ENCODE measurements at regions not wholly inside any gene's neighbourhood (a gene's known extent, or its start where the extent isn't known, plus 50 kb on each side); places are given as distances from the start of the nearest gene placed in this dataset.
"Not testable (repeated sequence)": the region's sequence is repeated elsewhere in the genome, so short reads cannot be mapped to it uniquely, and the experiment has no call there.

DNA sequence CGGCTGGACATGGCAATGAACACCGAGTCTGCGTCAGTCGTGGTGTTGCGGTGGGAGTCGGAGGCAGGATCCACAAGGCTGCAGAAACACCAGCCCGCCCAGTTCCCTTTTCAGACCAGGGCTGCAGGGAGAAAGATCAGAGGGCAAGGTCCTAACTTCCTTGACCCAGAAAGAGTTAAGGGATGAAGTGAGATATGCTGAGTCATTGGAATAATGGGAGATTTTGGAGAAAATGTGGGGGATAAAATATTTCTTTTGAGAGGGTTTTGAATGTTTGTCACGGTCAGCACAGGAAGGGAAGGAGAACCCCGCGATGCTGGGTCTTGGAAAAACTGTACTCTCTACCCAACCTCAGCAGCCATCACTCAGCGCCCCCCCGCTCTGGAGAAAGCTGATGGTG lies 416.0 kb downstream of the ICE1 start:
- Mint-ChIP-seq H3K9me3 (ENCODE audit: unreplicated experiment) (peaks cover 1% of the 10 kb centered on the region), H3K4me3 (ENCODE audit: unreplicated experiment) (no peak overlapping the region), H3K36me3 (ENCODE audit: low read depth, unreplicated experiment) (no peaks in the 10 kb centered on the region), H3K27ac (ENCODE audit: unreplicated experiment) (no peak overlapping the region), H3K27me3 (ENCODE audit: low read depth, unreplicated experiment) (no peaks in the 10 kb centered on the region), H3K4me1 (ENCODE audit: low read depth, unreplicated experiment) (no peaks in the 10 kb centered on the region)
- Histone ChIP-seq H3K4me3 (ENCODE audit: insufficient read depth, low read depth, low read length) (no peak overlapping the region), H2AFZ (ENCODE audit: low read depth, low read length) (no peak overlapping the region), H3K9ac (ENCODE audit: low read length) (no peak overlapping the region), H4K20me1 (ENCODE audit: insufficient read depth, low read length) (no peaks in the 10 kb centered on the region), H3K36me3 (ENCODE audit: insufficient read depth, low read length) (no peaks in the 10 kb centered on the region), H3K4me1 (ENCODE audit: insufficient read depth, low read length) (no peaks in the 10 kb centered on the region), H3K79me2 (ENCODE audit: insufficient read depth, low read length) (no peaks in the 10 kb centered on the region), H3K27me3 (ENCODE audit: insufficient read depth, low read length) (no peaks in the 10 kb centered on the region), H3K4me2 (ENCODE audit: low read length) (no peak overlapping the region), H3K9me3 (ENCODE audit: insufficient read depth, low read depth, low read length) (no peaks in the 10 kb centered on the region), H3K27ac (ENCODE audit: low read depth, low read length) (no peak overlapping the region)
- FAIRE-seq, result no peak
- TF ChIP-seq, protein P1, sequence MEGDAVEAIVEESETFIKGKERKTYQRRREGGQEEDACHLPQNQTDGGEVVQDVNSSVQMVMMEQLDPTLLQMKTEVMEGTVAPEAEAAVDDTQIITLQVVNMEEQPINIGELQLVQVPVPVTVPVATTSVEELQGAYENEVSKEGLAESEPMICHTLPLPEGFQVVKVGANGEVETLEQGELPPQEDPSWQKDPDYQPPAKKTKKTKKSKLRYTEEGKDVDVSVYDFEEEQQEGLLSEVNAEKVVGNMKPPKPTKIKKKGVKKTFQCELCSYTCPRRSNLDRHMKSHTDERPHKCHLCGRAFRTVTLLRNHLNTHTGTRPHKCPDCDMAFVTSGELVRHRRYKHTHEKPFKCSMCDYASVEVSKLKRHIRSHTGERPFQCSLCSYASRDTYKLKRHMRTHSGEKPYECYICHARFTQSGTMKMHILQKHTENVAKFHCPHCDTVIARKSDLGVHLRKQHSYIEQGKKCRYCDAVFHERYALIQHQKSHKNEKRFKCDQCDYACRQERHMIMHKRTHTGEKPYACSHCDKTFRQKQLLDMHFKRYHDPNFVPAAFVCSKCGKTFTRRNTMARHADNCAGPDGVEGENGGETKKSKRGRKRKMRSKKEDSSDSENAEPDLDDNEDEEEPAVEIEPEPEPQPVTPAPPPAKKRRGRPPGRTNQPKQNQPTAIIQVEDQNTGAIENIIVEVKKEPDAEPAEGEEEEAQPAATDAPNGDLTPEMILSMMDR (IDR thresholded peaks at IDR 0.05; ENCODE audit: insufficient read depth, low read depth, low read length), result no peak
- no peak for TF ChIP-seq EZH2 (IDR thresholded peaks at IDR 0.05; ENCODE audit: insufficient read depth, low read length)
- DNase-seq (ENCODE audit: low read depth), result no peak

DNA sequence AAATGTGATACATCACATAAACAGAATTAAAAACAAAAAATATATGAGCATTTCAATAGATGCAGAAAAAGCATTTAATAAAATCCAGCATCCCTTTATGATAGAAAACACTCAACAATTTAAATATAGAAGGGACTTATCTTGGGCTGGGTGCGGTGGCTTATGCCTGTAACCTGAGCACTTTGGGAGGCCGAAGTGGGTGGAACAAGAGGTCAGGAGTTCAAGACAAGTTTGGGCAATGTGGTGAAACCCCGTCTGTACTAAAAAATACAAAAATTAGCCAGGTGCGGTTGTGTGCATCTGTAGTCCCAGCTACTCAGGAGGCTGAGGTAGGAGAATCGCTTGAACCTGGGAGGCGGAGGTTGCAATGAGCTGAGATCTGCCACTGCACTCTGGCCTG lies 409.1 kb downstream of the ICE1 start:
- not testable (repeated sequence) for FAIRE-seq; DNase-seq (ENCODE audit: low read depth); H3K36me3 ChIP-seq (ENCODE audit: insufficient read depth, low read length); H3K27me3 Mint-ChIP-seq (ENCODE audit: low read depth, unreplicated experiment); H3K27ac Mint-ChIP-seq (ENCODE audit: unreplicated experiment); H4K20me1 ChIP-seq (ENCODE audit: insufficient read depth, low read length); H2AFZ ChIP-seq (ENCODE audit: low read depth, low read length); H3K36me3 Mint-ChIP-seq (ENCODE audit: low read depth, unreplicated experiment); H3K4me1 ChIP-seq (ENCODE audit: insufficient read depth, low read length); H3K27ac ChIP-seq (ENCODE audit: low read depth, low read length); H3K79me2 ChIP-seq (ENCODE audit: insufficient read depth, low read length); H3K9me3 ChIP-seq (ENCODE audit: insufficient read depth, low read depth, low read length); H3K4me3 ChIP-seq (ENCODE audit: insufficient read depth, low read depth, low read length); H3K4me3 Mint-ChIP-seq (ENCODE audit: unreplicated experiment); H3K9me3 Mint-ChIP-seq (ENCODE audit: unreplicated experiment); H3K27me3 ChIP-seq (ENCODE audit: insufficient read depth, low read length); H3K9ac ChIP-seq (ENCODE audit: low read length); H3K4me2 ChIP-seq (ENCODE audit: low read length)
- H3K4me1 Mint-ChIP-seq (ENCODE audit: low read depth, unreplicated experiment), result peaks cover 12% of the 10 kb centered on the region

- H3K27ac ChIP-seq (ENCODE audit: low read depth, low read length), result no peak overlapping the region
- H3K9me3 ChIP-seq (ENCODE audit: insufficient read depth, low read depth, low read length), result peaks cover 4% of the 10 kb centered on the region
- Mint-ChIP-seq H3K4me1 (ENCODE audit: low read depth, unreplicated experiment) (peaks cover 16% of the 10 kb centered on the region), H3K27me3 (ENCODE audit: low read depth, unreplicated experiment) (peaks cover 4% of the 10 kb centered on the region), H3K4me3 (ENCODE audit: unreplicated experiment) (no peak overlapping the region), H3K9me3 (ENCODE audit: unreplicated experiment) (no peaks in the 10 kb centered on the region), H3K36me3 (ENCODE audit: low read depth, unreplicated experiment) (no peaks in the 10 kb centered on the region), H3K27ac (ENCODE audit: unreplicated experiment) (no peak overlapping the region)
- FAIRE-seq (no peak), DNase-seq (ENCODE audit: low read depth) (no peak)
- H2AFZ ChIP-seq (ENCODE audit: low read depth, low read length), result no peak overlapping the region
- H3K79me2 ChIP-seq (ENCODE audit: insufficient read depth, low read length), result no peaks in the 10 kb centered on the region
- H3K4me3 ChIP-seq (ENCODE audit: insufficient read depth, low read depth, low read length), result no peak overlapping the region
- TF ChIP-seq, protein P1 (IDR thresholded peaks at IDR 0.05; ENCODE audit: insufficient read depth, low read depth, low read length), result no peak
- no peak for TF ChIP-seq EZH2 (IDR thresholded peaks at IDR 0.05; ENCODE audit: insufficient read depth, low read length)
- no peaks in the 10 kb centered on the region for H3K27me3 ChIP-seq (ENCODE audit: insufficient read depth, low read length)
- no peak overlapping the region for H3K4me2 ChIP-seq (ENCODE audit: low read length)
- no peaks in the 10 kb centered on the region for H3K4me1 ChIP-seq (ENCODE audit: insufficient read depth, low read length)
- H4K20me1 ChIP-seq (ENCODE audit: insufficient read depth, low read length), result no peaks in the 10 kb centered on the region
- no peak overlapping the region for H3K9ac ChIP-seq (ENCODE audit: low read length)
- H3K36me3 ChIP-seq (ENCODE audit: insufficient read depth, low read length), result no peaks in the 10 kb centered on the region
Measured at GRCh38 chr5:5828619-5829018, 406.1 kb downstream of the ICE1 start.
